ENCODE measurements at regions not wholly inside any gene's neighbourhood (a gene's known extent, or its start where the extent isn't known, plus 50 kb on each side); places are given as distances from the start of the nearest gene placed in this dataset.

GRCh38 chr3:64905906-64906410, 218.2 kb upstream of the ADAMTS9 start:
- no peak for DNase-seq

DNA sequence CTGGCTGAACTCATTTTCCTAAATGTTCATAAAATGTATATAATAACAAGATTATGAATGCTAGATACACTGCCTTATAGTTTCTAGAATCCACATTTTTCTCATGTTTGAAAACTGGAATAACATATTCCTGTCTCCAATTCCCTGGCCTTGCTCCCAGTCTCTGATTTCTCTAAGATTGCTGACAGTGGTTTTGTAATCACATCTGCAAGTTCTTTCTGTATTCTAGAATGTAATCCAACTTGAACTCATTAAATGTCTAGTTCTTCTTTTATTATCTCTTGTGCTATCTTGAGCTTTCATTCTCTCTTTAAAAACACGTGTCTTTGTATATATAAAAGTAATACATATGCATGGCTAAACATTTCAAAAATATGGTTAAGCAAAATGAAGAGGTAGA, 215.2 kb upstream of the ADAMTS9 start:
- no peak for DNase-seq

- no peak for DNase-seq
Observed at GRCh38 chr3:64901986-64902516, 214.3 kb upstream of the ADAMTS9 start.

- no peak for DNase-seq
Observed at GRCh38 chr3:64901522-64901885, 213.7 kb upstream of the ADAMTS9 start.

GRCh38 chr3:64900617-64901521, 213.1 kb upstream of the ADAMTS9 start:
- no peak for DNase-seq

- no peak for DNase-seq
Observed at GRCh38 chr3:64900156-64900555, 212.4 kb upstream of the ADAMTS9 start.

DNA sequence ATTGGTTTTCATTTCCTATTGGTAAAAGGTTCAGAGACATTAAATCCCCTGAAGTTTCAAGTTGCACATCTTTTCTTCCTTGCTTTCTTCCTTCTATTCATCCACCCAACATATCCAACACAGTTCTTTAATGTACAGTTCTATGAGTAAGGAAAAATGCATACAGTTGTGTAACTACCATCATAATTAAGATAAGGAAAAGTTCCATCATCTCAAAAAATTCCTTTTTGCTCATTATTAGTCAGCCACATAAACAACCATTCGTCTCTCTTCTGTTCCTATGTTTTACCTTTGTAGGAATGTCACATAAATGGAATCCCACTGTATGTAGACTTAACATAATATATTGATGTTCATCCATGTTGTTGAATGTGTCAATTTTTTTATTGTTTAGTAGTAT, 211.1 kb upstream of the ADAMTS9 start:
- DNase-seq = no peak

DNA sequence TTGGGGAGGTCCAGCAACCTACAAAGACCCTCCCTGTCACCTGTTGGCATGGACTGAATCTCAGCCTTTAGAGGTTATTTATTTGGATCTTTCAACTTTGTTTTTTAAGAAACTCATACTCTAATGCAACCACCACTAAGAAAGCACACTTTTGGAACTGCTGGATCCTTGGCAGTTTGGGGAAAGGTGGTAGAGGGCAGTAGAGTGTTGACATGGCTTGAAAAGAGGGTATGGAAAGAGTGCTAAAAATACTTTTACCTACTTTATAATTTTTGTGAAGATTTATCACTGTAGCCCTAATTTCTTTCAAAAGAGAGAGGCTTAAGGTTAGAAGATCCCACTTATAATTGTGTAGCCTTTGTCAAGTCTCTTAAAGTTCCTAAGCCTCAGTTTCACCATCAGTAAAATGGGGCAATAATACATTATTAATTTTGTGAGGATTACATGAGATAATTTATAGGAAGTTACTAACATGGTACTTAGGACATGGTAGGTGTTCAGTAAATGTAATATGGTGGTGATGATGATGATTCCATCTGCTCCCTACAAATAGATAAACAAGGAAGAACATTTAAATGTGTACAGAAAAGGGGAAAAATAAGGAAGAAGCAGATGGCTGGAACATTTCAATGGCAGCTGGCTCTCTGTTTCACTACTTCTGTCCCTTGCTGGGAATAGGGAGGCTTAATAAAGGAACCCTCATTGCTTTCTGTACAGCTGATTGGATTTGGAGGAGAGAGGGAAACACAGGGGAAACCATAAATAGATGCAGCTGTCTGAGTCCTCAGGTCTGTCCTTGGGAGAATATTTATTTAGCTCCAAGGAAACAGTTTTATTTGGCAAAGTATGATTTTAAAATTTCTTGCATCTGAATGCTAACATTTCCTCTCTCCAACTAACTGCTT, 208.4 kb upstream of the ADAMTS9 start:
- no peak for DNase-seq

DNA sequence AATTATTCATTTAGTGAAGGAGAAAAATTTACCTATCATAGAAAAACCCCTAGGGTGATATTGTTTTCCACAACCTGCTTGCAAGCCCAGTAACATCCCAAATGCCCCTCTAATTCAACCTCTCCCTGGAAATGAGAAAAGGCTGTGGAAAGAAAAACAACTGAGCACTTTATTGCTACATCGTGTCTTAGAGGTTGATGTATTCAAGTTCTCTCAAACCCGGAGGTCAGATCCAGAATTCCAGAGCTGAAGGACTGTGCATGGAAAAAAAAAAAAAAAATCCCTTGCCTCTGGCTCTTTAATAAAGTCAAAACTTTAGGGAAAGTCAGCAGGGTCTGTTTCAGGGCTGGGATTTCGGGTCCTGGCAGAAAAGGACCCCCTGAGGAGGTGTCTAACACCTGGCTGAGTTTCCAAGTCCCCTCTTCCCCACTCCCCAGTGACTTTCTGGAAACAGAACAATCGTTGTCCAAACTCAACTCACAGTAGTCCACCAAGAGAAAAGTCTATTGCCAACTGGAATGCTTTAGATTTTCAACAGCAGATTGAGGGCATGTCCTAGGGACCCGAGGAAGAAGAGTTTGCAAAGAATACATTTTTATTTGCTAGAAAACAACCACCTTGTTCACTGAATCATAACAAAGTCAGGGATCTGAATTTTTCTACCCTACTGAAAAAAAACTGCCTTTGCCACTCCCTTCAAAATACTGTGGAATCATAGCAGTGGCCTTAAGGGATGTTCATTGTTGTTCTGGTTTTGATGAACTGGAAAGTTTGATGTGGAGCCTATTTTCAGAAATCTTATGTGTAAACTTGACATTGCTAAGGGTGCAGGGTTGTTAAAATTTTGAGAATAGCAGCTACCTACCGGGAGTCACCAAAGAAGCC, 207.5 kb upstream of the ADAMTS9 start:
- DNase-seq = no peak

DNA sequence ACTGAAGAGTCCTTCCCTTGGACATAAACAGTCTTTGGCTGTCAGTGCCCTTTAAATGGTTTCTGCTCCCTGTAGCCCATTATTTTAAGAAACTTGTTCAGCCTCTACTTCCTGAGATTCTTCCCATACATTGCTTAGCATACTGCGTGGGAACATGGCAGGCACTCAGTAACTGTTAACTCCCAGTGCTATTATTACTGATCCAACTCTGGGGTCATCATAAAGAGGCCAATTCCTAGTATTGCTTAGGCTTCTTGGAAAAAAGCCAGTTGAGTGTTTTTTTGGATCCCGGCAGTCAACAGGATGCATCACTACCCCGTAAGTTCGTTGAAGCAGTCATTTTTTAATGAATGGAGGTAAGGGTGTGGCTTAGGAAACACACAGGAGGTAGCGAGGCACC, 206.2 kb upstream of the ADAMTS9 start:
- DNase-seq = no peak

- DNase-seq = no peak
Observed at GRCh38 chr3:64892671-64893309, 205.0 kb upstream of the ADAMTS9 start.

DNA sequence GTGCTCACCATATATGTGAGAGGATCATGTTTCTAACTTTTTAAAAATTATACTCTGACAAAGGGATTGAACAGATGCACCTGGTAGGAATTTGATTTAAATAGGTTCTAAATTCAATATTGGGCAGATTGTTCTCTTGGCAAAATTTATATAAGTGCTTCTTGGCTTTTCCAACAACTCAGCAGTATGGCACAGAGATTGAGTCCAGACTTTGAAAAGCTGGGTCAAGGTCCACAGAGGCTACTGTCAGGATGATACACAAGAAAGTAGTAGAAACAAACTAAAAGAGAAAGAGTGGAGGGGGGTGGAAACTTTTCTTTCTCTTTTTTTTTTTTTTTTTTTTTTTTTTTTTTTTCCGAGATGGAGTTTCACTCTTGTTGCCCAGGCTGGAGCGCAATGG, 203.2 kb upstream of the ADAMTS9 start:
- no peak for DNase-seq

- no peak for DNase-seq
Observed at GRCh38 chr3:64890466-64890865, 202.7 kb upstream of the ADAMTS9 start.

DNA sequence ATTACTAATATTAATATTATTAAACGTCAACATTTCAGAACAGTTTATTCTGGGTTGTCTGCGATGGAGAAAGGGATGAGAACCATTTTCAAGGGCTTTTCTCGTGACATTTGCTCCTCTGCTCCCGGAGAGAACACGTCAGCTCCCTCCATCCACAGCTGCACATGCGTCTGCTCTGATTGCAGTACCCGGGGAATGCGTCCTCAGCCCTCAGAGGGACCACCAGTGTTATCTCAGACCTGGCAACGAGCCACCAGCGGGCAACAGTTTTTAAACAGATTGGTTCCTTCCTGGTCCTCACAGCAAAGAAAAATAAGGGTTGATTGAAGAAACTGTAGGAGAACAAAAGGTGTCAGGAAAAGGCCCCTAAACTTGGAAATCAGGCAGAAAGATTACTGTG, 202.2 kb upstream of the ADAMTS9 start:
- no peak for DNase-seq

DNA sequence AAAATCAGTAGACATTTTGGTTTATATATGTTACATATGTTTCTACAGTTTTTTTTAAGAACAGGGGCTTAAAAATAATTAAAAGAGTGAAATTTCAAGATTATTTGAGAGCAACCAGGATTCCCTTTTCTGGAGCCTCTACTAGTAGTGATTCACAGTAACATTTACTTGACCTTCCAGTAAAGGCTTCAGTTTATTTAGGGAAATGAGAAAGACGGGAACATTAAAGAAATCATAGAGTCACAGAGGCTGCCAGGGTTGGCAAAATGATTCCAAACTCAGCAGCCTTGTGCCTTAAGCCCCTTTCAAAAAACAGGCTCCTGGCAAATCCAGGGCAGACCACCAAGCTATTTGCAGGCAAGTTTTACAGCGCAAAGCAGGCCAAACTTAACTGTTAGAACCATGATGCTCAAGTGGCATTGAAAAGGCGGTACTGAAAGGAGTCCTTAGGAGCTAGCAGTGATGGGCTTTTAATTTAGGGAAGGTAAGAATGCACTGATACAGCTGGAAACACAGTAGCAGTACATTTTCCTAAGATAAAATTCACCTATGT, 201.1 kb upstream of the ADAMTS9 start:
- no peak for DNase-seq

GRCh38 chr3:64888165-64888564, 200.4 kb upstream of the ADAMTS9 start:
- no peak for DNase-seq

- DNase-seq = no peak
Observed at GRCh38 chr3:64885055-64885454, 197.3 kb upstream of the ADAMTS9 start.

- DNase-seq = no peak
Observed at GRCh38 chr3:64884536-64884935, 196.7 kb upstream of the ADAMTS9 start.

DNA sequence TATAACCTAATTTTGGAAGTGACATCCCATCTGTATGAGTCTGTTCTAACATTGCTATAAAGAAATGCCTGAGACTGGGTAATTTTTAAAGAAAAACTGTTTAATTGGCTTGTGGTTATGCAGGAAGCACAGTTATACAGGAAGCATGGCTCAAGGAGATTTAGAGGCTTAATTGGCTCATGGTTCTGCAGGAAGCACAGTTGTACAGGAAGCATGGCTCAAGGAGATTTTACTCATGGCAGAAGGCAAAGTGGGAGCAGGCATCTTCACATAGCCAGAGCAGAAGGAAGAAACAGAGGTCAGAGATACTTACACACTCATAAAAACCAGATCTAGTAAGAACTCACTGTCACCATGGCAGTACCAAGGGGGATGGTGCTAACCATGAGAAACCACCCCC, 193.1 kb upstream of the ADAMTS9 start:
- no peak for DNase-seq

- DNase-seq = no peak
Observed at GRCh38 chr3:64878362-64878761, 190.6 kb upstream of the ADAMTS9 start.

DNA sequence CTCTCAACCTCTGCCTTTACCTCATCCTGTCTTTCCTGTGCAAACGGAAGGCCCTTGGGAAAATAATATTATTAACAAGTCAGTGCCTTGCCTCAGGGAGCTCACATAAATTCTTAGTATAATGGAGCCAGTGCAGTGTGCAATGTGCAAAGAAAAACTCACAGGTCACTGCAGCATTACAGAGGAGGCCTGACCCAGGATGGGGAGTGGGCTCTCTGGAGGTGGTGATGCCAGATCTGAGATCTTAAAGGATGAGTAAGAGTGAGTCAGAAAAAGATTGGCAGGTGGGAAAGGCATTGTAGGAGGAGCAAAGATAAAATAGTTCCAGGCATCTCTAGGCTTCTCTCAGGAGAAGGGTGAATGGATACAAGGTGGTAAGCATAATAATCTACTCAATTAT, 185.6 kb upstream of the ADAMTS9 start:
- no peak for DNase-seq

- DNase-seq = no peak
Observed at GRCh38 chr3:64872345-64872744, 184.5 kb upstream of the ADAMTS9 start.

All from DMS153 (cell line).